HG02623 (cell line): ENCODE measurements at regions not wholly inside any gene's neighbourhood (a gene's known extent, or its start where the extent isn't known, plus 50 kb on each side); places are given as distances from the start of the nearest gene placed in this dataset.
"Not testable (repeated sequence)": the region's sequence is repeated elsewhere in the genome, so short reads cannot be mapped to it uniquely, and the experiment has no call there.

Source experiments
- ATAC-seq: cut with Tn5 transposase; IDR thresholded peaks from one replicate; pipeline ENCODE4 v1.9.1; 2021; ENCODE audit warnings: moderate library complexity; ENCODE audit not compliant: unreplicated experiment

DNA sequence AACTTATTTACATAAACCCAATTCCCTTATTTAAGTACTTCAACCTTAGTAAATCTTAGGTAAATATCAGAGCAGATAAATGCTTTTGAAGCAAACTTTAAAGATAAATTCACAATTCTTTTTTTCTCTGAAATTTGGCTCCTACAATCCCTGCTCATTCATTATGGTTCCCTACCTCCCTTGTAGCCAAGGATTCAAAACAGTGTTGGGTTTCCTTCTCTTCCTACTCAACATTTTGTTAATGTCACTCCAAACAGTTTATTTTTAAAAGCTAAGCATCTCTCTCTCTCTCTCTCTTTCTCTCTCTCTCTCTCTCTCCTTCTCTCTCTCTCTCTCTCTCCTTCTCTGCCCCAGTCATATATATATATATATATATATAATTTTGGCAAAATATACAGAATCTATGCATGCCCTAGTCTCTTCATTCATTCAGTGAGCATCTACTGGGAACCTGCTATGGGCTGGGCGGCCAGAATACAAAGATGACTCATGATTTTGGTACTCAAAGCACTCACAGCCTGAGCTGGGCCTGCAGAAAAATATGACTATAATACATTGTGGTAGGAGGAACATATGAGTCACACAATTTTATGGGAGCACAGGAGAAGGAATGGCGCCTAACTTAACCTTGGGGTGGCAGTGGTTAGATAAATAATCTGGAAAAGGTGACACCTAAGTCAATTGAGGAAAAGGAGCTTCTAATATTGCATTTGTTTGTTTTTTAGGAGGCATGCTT, 123.7 kb upstream of the DHRS4 start:
- no peak for ATAC-seq

- ATAC-seq, result no peak
Measured at GRCh38 chr14:23831596-23831995, 122.0 kb upstream of the DHRS4 start.

GRCh38 chr14:23861666-23862065, 91.9 kb upstream of the DHRS4 start:
- no peak for ATAC-seq

DNA sequence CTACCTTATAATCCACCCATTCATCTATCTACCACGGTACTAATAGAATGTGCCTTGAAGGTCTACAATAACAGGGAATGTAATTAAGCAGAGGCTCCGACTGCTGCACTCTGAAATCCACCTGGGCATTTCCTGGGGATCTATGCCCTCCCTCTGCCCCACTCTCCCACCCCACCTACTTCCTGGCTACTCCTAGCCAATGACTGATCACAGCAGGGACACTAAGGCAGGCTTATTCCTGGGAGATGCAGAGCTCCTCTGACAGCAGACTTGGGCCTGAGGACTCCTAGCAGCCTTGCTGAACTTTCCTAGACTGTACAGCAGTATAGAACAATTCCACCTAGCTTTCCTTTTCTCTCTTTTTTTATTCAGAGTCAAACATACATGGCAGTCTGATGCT, 91.1 kb upstream of the DHRS4 start:
- no peak for ATAC-seq

DNA sequence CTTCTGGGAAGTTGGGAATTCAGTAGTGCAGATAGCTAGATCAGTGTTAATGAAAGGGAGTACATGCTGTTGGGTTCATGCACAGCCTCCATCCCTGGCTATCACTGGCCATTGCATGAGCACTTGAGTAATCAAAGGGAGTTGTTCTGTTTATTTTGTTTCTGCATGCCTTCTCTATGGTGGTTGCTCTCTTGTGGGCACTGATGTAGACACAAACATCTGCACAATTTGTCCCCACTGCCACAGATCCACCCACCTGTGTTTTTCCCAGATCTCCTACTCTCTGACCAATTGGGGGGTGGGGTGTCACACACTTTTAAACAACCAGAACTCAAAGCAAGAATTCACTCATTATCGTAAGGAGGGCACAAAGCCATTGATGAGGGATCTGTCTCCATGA, 89.7 kb upstream of the DHRS4 start:
- no peak for ATAC-seq

DNA sequence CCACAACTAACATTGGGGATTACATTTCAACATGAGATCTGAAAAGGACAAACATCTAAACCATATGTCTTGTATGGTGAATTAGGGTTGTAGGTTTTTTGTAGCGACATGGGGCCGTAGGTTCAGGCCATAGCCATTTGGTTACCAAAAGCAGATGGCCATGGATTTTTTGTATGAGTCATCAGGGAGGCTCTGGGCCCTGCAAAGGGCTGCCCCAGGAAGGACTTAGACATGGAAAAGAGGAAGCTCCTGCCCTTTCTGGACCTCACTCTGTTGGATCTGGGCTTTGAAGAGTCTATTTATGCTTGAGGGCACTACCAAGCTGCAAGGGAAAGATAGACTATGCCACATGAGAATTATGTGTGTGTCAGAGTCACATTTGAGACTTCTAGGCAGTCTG, 89.3 kb upstream of the DHRS4 start:
- ATAC-seq, result no peak

DNA sequence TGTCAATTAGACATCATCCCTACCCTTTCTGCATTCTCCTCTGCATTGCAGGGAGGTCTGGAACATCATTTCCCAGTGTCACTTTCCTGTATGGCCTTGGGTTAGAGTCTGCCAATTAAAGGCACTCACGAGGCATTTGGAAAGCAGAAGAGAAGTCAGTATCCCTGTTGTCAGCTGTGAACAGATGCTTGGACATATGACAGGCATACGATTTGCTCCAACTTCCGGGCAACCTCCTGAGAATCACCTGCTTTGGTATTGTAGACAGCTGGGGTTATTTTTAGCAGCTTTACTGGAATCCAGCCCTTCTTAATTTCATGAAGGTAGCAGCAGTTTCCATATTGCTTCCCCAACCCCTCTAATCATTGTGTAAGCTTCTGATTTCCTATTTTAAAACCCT, 88.7 kb upstream of the DHRS4 start:
- ATAC-seq, result no peak

DNA sequence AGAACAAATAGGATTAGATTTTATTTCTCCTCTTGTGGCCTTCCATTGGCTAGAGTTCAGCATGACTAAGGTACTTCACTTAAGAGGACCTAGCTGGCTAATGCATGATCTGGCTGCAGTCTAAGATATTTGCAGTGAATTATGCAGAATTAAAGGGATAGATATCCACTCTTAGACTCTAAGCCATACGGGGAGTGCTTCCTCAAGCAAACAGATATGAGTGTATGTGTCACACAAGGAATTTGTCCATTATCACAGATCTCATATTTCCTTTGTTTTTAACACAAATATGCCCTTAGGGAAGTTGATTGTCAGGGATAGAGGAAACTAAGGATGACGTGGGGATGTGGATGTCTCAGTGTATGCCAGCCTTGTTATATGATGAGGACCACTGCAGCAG, 88.1 kb upstream of the DHRS4 start:
- no peak for ATAC-seq

- no peak for ATAC-seq
Measured at GRCh38 chr14:23866269-23866668, 87.3 kb upstream of the DHRS4 start.

DNA sequence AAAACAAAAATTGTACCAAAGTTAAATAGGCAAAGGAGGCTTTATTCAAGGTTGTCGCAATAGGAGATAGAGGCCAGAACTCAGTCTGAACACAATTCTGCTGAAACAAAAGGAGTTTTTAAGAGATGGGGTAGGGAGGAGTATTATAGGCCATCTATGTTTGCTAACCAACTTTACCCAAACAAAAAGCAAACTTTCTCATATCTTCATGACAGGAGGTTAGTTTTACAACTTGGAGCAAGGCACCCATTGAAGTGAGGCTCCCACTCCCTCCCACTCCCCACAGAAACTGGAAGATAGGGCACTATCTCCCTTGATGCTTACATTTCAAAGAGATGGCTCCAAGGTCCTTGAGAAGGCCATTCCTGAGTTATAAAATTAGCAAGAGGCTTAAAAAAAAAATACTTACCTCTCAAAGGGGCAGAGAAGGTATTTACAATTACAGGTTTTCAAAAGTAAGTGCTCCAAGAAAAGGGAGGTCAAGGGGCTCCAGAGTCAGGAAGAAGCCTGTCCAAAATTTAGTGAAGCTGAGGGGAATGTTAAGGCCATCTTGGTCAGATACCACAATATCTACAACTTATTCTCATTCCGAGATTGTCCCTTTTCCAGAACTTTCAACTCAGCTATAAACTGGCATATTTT, 84.4 kb upstream of the DHRS4 start:
- ATAC-seq, result no peak

GRCh38 chr14:23876160-23876750, 77.3 kb upstream of the DHRS4 start:
- ATAC-seq, result no peak

DNA sequence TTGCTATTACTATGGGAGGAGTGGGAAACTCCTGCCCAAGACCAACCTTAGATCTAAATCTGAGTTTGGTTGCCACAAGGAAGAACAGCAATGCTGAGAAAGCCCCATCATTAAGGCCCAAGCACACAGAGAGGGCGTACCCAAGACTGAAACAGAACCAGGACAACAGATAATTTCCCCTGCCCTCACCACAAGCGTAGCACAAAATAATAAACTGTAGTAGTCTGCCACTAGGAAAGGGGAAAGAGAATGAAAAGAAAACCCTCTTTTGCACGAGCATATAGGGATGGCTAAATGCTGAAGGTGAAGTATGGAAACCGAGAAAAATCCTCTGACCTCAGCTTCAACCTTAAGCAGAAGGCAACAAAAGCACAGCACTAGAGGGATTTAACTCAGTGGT, 76.5 kb upstream of the DHRS4 start:
- peak; percentile 51 for ATAC-seq

GRCh38 chr14:23877538-23878180, 75.9 kb upstream of the DHRS4 start:
- ATAC-seq, result peak; percentile 69

DNA sequence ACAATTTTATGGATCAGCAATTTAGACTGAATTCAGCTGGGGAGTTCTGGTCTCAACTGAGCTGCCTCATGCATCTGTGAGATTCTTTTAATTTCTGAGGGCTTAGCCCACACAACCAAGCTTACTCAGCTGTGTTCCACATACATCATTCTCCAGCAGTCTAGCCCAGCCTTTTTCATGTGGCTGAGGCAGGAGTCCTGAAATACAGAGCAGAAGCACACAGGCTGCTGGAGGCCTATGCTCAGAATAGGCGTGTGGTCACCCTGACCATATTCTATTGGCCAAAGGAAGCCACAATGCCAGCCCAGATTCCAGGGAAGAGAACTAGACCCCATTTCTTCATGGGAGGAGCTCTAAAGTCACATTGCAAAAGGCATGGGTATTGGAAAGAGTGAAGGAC, 72.3 kb upstream of the DHRS4 start:
- no peak for ATAC-seq

- ATAC-seq, result no peak
Measured at GRCh38 chr14:23883684-23884540, 69.7 kb upstream of the DHRS4 start.

GRCh38 chr14:23884541-23884904, 69.0 kb upstream of the DHRS4 start:
- no peak for ATAC-seq

GRCh38 chr14:23887536-23887935, 66.0 kb upstream of the DHRS4 start:
- ATAC-seq, result no peak

DNA sequence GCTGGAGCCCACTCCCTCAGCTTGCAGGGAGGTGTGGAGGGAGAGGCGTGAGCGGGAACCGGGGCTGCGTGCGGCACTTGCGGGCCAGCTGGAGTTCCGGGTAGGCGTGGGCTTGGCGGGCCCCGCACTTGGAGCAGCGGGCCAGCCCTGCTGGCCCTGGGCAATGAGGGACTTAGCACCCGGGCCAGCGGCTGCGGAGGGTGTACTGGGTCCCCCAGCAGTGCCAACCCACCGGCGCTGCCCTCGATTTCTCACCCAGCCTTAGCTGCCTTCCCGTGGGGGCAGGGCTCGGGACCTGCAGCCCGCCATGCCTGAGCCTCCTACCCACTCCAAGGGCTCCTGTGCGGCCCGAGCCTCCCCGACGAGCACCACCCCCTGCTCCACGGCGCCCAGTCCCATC, 61.9 kb upstream of the DHRS4 start:
- ATAC-seq, result not testable (repeated sequence)

GRCh38 chr14:23892289-23892688, 61.3 kb upstream of the DHRS4 start:
- not testable (repeated sequence) for ATAC-seq

- no peak for ATAC-seq
Measured at GRCh38 chr14:23894362-23895052, 59.1 kb upstream of the DHRS4 start.

DNA sequence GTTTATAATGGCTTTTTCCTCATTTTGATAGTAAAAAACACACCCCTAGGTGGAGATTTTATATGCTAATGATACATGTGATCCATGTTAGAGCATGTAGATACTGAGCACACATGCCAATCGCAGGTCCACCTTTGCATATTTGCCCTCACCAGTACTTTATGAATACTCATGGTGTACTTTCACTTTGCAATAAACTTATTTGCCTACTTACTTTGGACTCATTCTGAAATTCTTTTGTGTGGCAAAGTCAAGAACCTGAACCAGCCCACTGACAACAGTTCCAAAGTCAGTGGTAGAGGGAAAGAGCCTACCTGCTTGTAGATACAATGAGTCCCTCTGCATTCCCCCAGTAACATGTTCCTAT, 58.5 kb upstream of the DHRS4 start:
- ATAC-seq, result no peak
